HG03354 (cell line): ENCODE measurements at regions not wholly inside any gene's neighbourhood (a gene's known extent, or its start where the extent isn't known, plus 50 kb on each side); places are given as distances from the start of the nearest gene placed in this dataset.
"Not testable (repeated sequence)": the region's sequence is repeated elsewhere in the genome, so short reads cannot be mapped to it uniquely, and the experiment has no call there.

Experiments used
- ATAC-seq: cut with Tn5 transposase; IDR thresholded peaks from one replicate; pipeline ENCODE4 v1.9.1; 2021; ENCODE audit warnings: mild to moderate bottlenecking; ENCODE audit not compliant: unreplicated experiment, poor library complexity, severe bottlenecking

- ATAC-seq, result not testable (repeated sequence)
These were observed 66.2 kb upstream of the PAPPA2 start for GRCh38 chr1:176396604-176397395.

DNA sequence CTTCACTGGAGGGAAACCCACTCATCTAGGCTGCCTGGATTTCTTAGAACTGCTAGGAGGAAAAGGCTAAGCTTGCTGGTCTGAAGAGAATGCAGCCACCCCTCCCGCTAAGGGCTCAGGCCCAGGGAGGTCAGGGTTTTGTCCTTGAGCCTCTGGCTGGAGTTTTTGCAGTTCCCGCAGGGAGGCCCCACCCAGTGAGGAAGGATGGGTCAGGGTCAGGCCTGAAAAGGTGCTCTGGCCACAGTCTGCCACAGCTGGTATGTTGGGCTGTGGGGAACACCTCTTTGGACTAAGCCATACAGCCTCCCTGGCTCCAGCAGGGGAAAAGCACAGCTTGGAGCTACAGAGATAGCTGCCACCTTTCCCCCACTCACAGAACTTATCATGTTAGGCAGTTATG, 71.4 kb upstream of the PAPPA2 start:
- no peak for ATAC-seq

GRCh38 chr1:176384841-176385240, 78.1 kb upstream of the PAPPA2 start:
- no peak for ATAC-seq

DNA sequence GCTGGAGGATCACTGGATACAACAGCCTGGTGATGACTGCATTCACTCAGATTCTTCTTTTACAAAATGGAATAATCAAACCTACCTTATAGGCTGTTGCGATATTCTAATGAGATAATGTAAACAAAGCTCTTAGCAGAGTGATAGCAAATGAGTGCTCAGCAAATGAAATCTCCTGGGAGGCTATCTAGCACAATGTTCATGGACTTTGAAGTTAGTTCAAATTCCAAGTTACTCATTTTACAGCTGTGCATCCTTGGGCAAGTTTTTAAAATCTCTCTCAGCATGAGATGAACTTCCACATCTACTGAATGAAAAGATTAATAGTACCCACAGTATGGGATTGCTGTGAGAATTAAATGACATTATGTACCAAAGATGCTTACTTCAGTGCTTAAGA, 80.8 kb upstream of the PAPPA2 start:
- no peak for ATAC-seq

GRCh38 chr1:176379626-176380339, 83.2 kb upstream of the PAPPA2 start:
- no peak for ATAC-seq

DNA sequence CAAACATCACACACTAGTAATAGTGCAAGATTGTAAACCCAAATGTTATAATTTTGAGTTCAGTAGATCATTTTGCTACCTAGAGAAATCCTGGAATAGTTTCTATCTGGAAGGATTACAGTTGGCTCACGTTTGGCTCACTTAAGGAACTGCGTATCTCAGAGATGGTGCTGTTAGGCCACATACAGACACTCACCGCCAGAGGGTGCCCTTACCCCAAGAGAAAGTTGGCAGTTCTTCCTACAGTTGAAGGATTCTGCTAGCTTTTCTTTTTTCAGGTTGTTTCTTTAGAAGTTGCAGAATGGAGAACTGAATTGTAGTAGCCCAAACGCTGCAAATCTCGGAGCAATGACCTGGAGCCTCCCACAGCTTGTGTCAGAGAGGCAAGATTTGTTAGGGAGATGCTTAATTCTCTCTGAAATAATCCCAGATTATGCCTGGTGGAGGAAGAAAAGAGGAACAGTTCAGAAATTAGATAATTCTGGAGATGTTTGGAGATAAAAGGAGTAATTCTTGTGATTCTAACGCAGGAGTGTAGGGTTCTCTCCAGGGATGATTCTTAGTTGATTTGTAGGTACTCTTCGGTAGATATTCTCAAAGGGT, 87.9 kb upstream of the PAPPA2 start:
- peak; percentile 89 for ATAC-seq

DNA sequence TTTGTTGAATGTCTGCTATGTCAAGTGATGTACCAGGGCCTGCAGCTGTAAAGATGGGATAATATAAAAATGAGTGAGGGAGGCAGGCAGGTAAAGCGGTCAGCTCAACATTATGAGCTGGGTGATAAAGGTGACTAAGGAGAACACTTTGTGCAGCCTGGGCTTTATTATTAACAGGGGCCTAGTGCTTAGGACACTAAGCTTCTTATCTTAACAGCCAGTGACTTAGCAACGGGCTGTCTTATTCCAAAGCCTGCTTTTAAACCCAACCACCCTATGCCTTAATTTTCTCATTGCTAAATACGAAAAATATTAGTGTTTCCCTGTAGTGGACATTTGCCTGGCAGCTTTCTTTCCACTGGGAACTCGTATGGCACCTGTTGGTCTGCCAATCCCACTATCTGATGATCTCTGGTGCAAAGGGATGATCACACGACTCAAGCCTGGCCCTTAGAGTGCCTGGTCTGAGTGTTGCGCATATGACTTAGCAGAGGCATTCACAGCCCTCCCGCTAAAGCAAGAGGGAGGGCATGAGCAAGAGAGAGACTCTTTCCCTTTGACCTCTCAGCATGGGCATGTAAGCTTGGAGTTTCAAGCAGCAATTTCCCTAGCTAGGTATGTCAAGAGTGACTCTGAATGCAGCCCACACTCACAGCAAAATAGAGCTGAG, 98.6 kb upstream of the PAPPA2 start:
- ATAC-seq, result no peak

- ATAC-seq, result not testable (repeated sequence)
These were observed 113.8 kb upstream of the PAPPA2 start for GRCh38 chr1:176349135-176349715.

GRCh38 chr1:176341656-176342055, 121.3 kb upstream of the PAPPA2 start:
- no peak for ATAC-seq

DNA sequence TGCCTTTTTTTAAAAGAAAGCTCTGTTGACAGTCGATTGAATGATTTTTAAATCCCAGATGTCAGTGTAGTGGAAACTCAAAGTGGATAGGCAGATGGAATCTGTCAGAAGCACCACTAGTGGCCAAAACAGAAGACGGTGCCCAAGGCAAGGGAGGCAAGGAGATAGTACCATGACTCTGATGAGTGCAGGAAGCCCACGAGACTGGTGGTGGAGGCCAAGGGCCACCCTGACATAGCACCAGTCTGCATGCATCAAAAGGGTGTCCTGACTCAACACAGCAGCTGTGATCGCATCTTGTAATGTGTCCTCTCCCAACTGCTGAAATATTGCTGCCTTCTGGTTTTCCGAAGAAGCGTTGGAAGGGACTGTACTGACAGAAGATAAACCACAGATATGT, 124.1 kb upstream of the PAPPA2 start:
- no peak for ATAC-seq

GRCh38 chr1:176330782-176331181, 123.7 kb upstream of the COP1 start:
- ATAC-seq, result no peak

DNA sequence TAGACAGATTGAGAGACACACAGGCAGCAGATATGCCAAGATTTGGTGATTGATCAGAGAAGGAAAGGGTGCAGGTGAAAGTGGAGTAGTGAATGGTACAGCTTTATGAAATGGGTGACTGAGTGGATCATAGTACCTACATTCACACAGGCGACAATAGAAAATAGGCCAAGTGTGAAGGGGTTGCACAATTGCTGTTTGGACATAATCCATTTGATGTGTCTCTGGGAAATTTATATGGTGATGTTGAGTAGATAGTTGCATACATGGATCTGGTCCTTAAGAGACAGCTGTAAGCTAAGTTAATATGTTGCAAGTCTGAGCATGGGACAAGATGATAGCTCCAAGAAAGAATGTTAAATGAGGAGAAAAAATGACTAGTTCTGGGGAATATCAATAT, 118.6 kb upstream of the COP1 start:
- ATAC-seq, result no peak

DNA sequence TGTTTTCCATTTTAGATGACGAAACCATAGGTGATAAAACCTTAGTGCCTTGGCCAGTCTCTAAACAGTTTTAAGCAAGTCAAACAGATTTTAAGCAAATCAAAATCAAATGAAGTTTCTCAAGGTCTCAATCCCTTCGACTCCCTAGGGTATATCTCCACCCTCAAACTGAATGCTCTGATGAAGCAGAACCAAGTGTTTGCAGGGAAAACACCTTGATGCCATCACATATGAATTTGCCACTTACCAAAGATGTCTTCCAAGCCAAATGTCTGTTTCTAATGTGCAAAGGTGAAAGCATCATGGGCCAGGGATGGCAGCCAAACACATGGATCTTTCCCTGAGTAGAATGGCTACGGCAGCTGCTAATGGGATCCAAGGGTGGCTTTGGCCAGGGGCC, 116.4 kb upstream of the COP1 start:
- ATAC-seq, result no peak

GRCh38 chr1:176315519-176316220, 108.6 kb upstream of the COP1 start:
- ATAC-seq, result peak; percentile 96

- not testable (repeated sequence) for ATAC-seq
These were observed 89.5 kb upstream of the COP1 start for GRCh38 chr1:176296602-176297001.

DNA sequence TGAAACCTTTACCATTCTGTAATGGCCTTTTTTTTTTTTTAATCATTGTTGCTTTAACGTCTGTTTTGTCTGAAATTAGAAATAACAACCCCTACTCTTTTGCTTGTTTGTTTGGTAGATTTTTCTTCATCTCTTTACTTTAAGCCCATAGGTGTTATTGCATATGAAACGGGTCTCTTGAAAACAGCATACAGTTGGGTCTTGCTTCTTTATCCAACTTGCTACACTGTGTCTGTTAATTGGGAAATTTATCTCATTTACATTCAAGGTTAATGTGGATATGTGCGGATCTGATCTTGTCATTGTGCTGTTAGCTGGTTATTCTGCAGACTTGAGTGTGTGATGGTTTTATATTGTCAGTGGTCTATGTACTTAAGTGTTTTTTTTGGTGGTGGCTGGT, 78.9 kb upstream of the COP1 start:
- ATAC-seq, result no peak

DNA sequence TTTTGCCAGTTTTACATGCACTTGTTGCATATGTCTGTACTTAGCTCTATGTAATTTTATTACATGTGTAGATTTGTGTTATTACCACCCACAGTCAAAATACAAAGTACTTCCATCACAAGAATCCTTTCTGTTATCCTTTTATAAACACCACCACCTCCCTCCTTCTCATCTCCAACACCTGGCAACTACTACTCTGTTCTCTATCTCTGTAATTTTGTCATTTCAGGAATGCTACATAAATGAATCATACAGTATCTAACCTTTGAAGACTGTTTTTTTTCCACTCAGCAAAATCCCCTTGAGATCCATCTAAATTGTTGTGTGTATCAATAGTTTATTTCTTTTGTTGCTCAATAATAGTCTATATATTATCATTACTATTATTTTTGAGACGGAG, 64.5 kb upstream of the COP1 start:
- no peak for ATAC-seq
